ENCODE measurements at regions not wholly inside any gene's neighbourhood (a gene's known extent, or its start where the extent isn't known, plus 50 kb on each side); places are given as distances from the start of the nearest gene placed in this dataset.

GRCh38 chr21:22584308-22584707 is 1586.1 kb downstream of the NCAM2 start:
- no peaks in the 10 kb centered on the region for H3K27me3 Mint-ChIP-seq (ENCODE audit: low read depth, poor library complexity)
- no peak for TF ChIP-seq CTCF (IDR thresholded peaks at IDR 0.05)
- no peaks in the 10 kb centered on the region for H3K4me1 Mint-ChIP-seq
- no peaks in the 10 kb centered on the region for H3K36me3 Mint-ChIP-seq (ENCODE audit: low read depth)
- H3K4me3 Mint-ChIP-seq: no peak overlapping the region
- no peak overlapping the region for H3K27ac Mint-ChIP-seq
- H3K9me3 Mint-ChIP-seq: no peaks in the 10 kb centered on the region
- DNase-seq: no peak

GRCh38 chr21:22585558-22585957 is 1587.3 kb downstream of the NCAM2 start:
- no peak for TF ChIP-seq CTCF (IDR thresholded peaks at IDR 0.05)
- no peaks in the 10 kb centered on the region for H3K4me1 Mint-ChIP-seq
- H3K9me3 Mint-ChIP-seq: no peaks in the 10 kb centered on the region
- no peaks in the 10 kb centered on the region for H3K27me3 Mint-ChIP-seq (ENCODE audit: low read depth, poor library complexity)
- no peaks in the 10 kb centered on the region for H3K36me3 Mint-ChIP-seq (ENCODE audit: low read depth)
- no peak for DNase-seq
- H3K4me3 Mint-ChIP-seq: no peak overlapping the region
- H3K27ac Mint-ChIP-seq: no peak overlapping the region

GRCh38 chr21:22597660-22598255 is 1599.5 kb downstream of the NCAM2 start:
- H3K9me3 Mint-ChIP-seq: peaks cover 24% of the 10 kb centered on the region
- DNase-seq: no peak
- TF ChIP-seq CTCF (IDR thresholded peaks at IDR 0.05): no peak
- H3K27me3 Mint-ChIP-seq (ENCODE audit: low read depth, poor library complexity): no peaks in the 10 kb centered on the region
- no peak overlapping the region for H3K27ac Mint-ChIP-seq
- H3K36me3 Mint-ChIP-seq (ENCODE audit: low read depth): no peaks in the 10 kb centered on the region
- H3K4me1 Mint-ChIP-seq: no peaks in the 10 kb centered on the region
- H3K4me3 Mint-ChIP-seq: no peak overlapping the region

- no peak overlapping the region for H3K4me3 Mint-ChIP-seq
- no peak for TF ChIP-seq CTCF (IDR thresholded peaks at IDR 0.05)
- H3K36me3 Mint-ChIP-seq (ENCODE audit: low read depth): no peaks in the 10 kb centered on the region
- no peaks in the 10 kb centered on the region for H3K4me1 Mint-ChIP-seq
- no peaks in the 10 kb centered on the region for H3K9me3 Mint-ChIP-seq
- no peak for DNase-seq
- no peak overlapping the region for H3K27ac Mint-ChIP-seq
- H3K27me3 Mint-ChIP-seq (ENCODE audit: low read depth, poor library complexity): no peaks in the 10 kb centered on the region
These were observed 1611.6 kb downstream of the NCAM2 start for GRCh38 chr21:22609802-22610201.

GRCh38 chr21:22627911-22628310 is 1629.7 kb downstream of the NCAM2 start:
- Mint-ChIP-seq H3K9me3 (no peaks in the 10 kb centered on the region), H3K4me1 (no peaks in the 10 kb centered on the region), H3K27ac (no peak overlapping the region), H3K36me3 (ENCODE audit: low read depth) (no peaks in the 10 kb centered on the region), H3K27me3 (ENCODE audit: low read depth, poor library complexity) (no peaks in the 10 kb centered on the region), H3K4me3 (no peak overlapping the region)
- TF ChIP-seq CTCF (IDR thresholded peaks at IDR 0.05): no peak
- no peak for DNase-seq

- no peaks in the 10 kb centered on the region for H3K9me3 Mint-ChIP-seq
- no peaks in the 10 kb centered on the region for H3K4me1 Mint-ChIP-seq
- DNase-seq: no peak
- H3K27me3 Mint-ChIP-seq (ENCODE audit: low read depth, poor library complexity): no peaks in the 10 kb centered on the region
- no peak overlapping the region for H3K4me3 Mint-ChIP-seq
- no peaks in the 10 kb centered on the region for H3K36me3 Mint-ChIP-seq (ENCODE audit: low read depth)
- no peak for TF ChIP-seq CTCF (IDR thresholded peaks at IDR 0.05)
- no peak overlapping the region for H3K27ac Mint-ChIP-seq
These were observed 1632.8 kb downstream of the NCAM2 start for GRCh38 chr21:22630953-22631465.

Measured in nephron progenitor cell (in vitro differentiated cells).